ENCODE measurements at regions not wholly inside any gene's neighbourhood (a gene's known extent, or its start where the extent isn't known, plus 50 kb on each side); places are given as distances from the start of the nearest gene placed in this dataset.

GRCh38 chr3:65037861-65038260 lies 350.1 kb upstream of the ADAMTS9 start:
- intact Hi-C loops (cut with DNase I; ENCODE audit: low total_unique reads), result no loop called here
- no peak overlapping the region for H3K4me3 ChIP-seq
- H3K27ac ChIP-seq, result no peak overlapping the region
- H3K9me3 ChIP-seq, result no peaks in the 10 kb centered on the region
- no peak for TF ChIP-seq CTCF (IDR thresholded peaks at IDR 0.05)
- no peaks in the 10 kb centered on the region for H3K36me3 ChIP-seq
- no peaks in the 10 kb centered on the region for H3K27me3 ChIP-seq
- H3K4me1 ChIP-seq, result no peaks in the 10 kb centered on the region
- DNase-seq, result no peak

GRCh38 chr3:65035246-65035645 lies 347.4 kb upstream of the ADAMTS9 start:
- H3K9me3 ChIP-seq, result no peaks in the 10 kb centered on the region
- H3K4me1 ChIP-seq, result no peaks in the 10 kb centered on the region
- no peak for DNase-seq
- H3K27ac ChIP-seq, result no peak overlapping the region
- intact Hi-C loops (cut with DNase I; ENCODE audit: low total_unique reads), result no loop called here
- no peaks in the 10 kb centered on the region for H3K36me3 ChIP-seq
- no peak for TF ChIP-seq CTCF (IDR thresholded peaks at IDR 0.05)
- H3K27me3 ChIP-seq, result no peaks in the 10 kb centered on the region
- H3K4me3 ChIP-seq, result no peak overlapping the region

GRCh38 chr3:65033576-65033975 lies 345.8 kb upstream of the ADAMTS9 start:
- Histone ChIP-seq H3K4me3 (no peak overlapping the region), H3K27ac (no peak overlapping the region), H3K27me3 (no peaks in the 10 kb centered on the region), H3K9me3 (no peaks in the 10 kb centered on the region), H3K4me1 (no peaks in the 10 kb centered on the region), H3K36me3 (no peaks in the 10 kb centered on the region)
- no peak for TF ChIP-seq CTCF (IDR thresholded peaks at IDR 0.05)
- no peak for DNase-seq
- intact Hi-C loops (cut with DNase I; ENCODE audit: low total_unique reads), result no loop called here

GRCh38 chr3:65030847-65031463 lies 343.2 kb upstream of the ADAMTS9 start:
- intact Hi-C loops (cut with DNase I; ENCODE audit: low total_unique reads), result no loop called here
- Histone ChIP-seq H3K36me3 (no peaks in the 10 kb centered on the region), H3K4me1 (no peaks in the 10 kb centered on the region)

GRCh38 chr3:65030014-65030627 lies 342.3 kb upstream of the ADAMTS9 start:
- intact Hi-C loops (cut with DNase I; ENCODE audit: low total_unique reads), result no loop called here
- no peaks in the 10 kb centered on the region for H3K36me3 ChIP-seq
- no peak overlapping the region for H3K27ac ChIP-seq
- no peak for TF ChIP-seq CTCF (IDR thresholded peaks at IDR 0.05)
- no peaks in the 10 kb centered on the region for H3K9me3 ChIP-seq
- no peaks in the 10 kb centered on the region for H3K27me3 ChIP-seq
- H3K4me3 ChIP-seq, result no peak overlapping the region
- no peaks in the 10 kb centered on the region for H3K4me1 ChIP-seq
- no peak for DNase-seq

More at GRCh38 chr3:65030847-65031463, 343.2 kb upstream of the ADAMTS9 start:
- no peak overlapping the region for H3K27ac ChIP-seq
- no peaks in the 10 kb centered on the region for H3K9me3 ChIP-seq
- H3K27me3 ChIP-seq, result no peaks in the 10 kb centered on the region
- no peak for TF ChIP-seq CTCF (IDR thresholded peaks at IDR 0.05)
- no peak overlapping the region for H3K4me3 ChIP-seq
- DNase-seq, result no peak

Data from tibial artery (tissue), 4 donors.